ENCODE measurements at regions not wholly inside any gene's neighbourhood (a gene's known extent, or its start where the extent isn't known, plus 50 kb on each side); places are given as distances from the start of the nearest gene placed in this dataset.
A peak's percentile ranks its signal among the peaks of the same experiment; 100 is the strongest.

- TF ChIP-seq RNF2 (IDR thresholded peaks at IDR 0.05; ENCODE audit: borderline replicate concordance, low read depth) = no peak
- no peak for TF ChIP-seq MYC (IDR thresholded peaks at IDR 0.05; ENCODE audit: borderline replicate concordance, low read length)
- no peak for TF ChIP-seq NR3C1 (IDR thresholded peaks at IDR 0.05)
- no peak for TF ChIP-seq MAFK (IDR thresholded peaks at IDR 0.05; ENCODE audit: partially characterized antibody)
- no peak for TF ChIP-seq JUNB (IDR thresholded peaks at IDR 0.05)
- TF ChIP-seq NPAS2 (CRISPR knock-in tag; IDR thresholded peaks at IDR 0.05; ENCODE audit: borderline replicate concordance) = no peak
- TF ChIP-seq EP300 (IDR thresholded peaks at IDR 0.05) = no peak
- no peak for TF ChIP-seq HOXA7 (CRISPR knock-in tag; IDR thresholded peaks at IDR 0.05)
- no peak for TF ChIP-seq NFE2L2 (conservative IDR thresholded peaks at IDR 0.05; ENCODE audit: low read length)
- no peak for TF ChIP-seq CTCF (IDR thresholded peaks at IDR 0.05)
- no peak for TF ChIP-seq HEYL (CRISPR knock-in tag; IDR thresholded peaks at IDR 0.05)
- no peak for TF ChIP-seq ATOH8 (CRISPR knock-in tag; IDR thresholded peaks at IDR 0.05; ENCODE audit: low read depth)
- TF ChIP-seq TFCP2L1 (CRISPR knock-in tag; IDR thresholded peaks at IDR 0.05) = no peak
- no peak for TF ChIP-seq MAZ (IDR thresholded peaks at IDR 0.05; ENCODE audit: borderline replicate concordance, low read depth, low read length)
- no peak for TF ChIP-seq CHD2 (IDR thresholded peaks at IDR 0.05; ENCODE audit: low read length, partially characterized antibody)
- no peak for TF ChIP-seq E2F6 (IDR thresholded peaks at IDR 0.05; ENCODE audit: borderline replicate concordance, low read depth)
- TF ChIP-seq EHF (CRISPR knock-in tag; IDR thresholded peaks at IDR 0.05) = no peak
- no peak for TF ChIP-seq SREBF2 (IDR thresholded peaks at IDR 0.05)
- no peak for FAIRE-seq
- H3K4me1 ChIP-seq = peaks cover 24% of the 10 kb centered on the region
- no peak overlapping the region for H3K27ac ChIP-seq
- DNase-seq (ENCODE audit: low read depth in 1 of 2, low spot score in 1 of 2) = no peak
- WGBS (ENCODE audit: missing lambda C conversion rate) = 96% methylated on average over 3 of the region's 3 CpGs
- ChIA-PET CTCF (no interaction called here), POLR2A (no interaction called here)
- H3K4me3 ChIP-seq = no peak overlapping the region
- no peak for ATAC-seq
- H3K4me2 ChIP-seq = no peak overlapping the region
- H3K9me3 ChIP-seq = no peaks in the 10 kb centered on the region
Measured at GRCh38 chr11:92382311-92382710, 157.7 kb downstream of the FAT3 start.

- Histone ChIP-seq H3K9me3 (no peaks in the 10 kb centered on the region), H3K4me2 (peak overlapping the region; percentile 62), H3K27ac (no peak overlapping the region; a peak in 1 of 6 replicates), H3K4me1 (peaks cover 24% of the 10 kb centered on the region), H3K4me3 (no peak overlapping the region)
- WGBS (ENCODE audit: missing lambda C conversion rate) = 0% methylated on average over 1 of the region's 1 CpG
- FAIRE-seq (no peak), DNase-seq (ENCODE audit: low read depth in 1 of 2, low spot score in 1 of 2) (peak in 1 of 2 experiments; percentile 31), ATAC-seq (peak; percentile 65 to 67; a peak in 4 of 6 replicates)
- TF ChIP-seq NFE2L2 (conservative IDR thresholded peaks at IDR 0.05; ENCODE audit: low read length) = no peak
- peak; percentile 16; the same call in 1 of the 2 replicates for TF ChIP-seq GATA3 (IDR thresholded peaks at IDR 0.05; ENCODE audit: borderline replicate concordance)
- ChIA-PET POLR2A (no interaction called here), CTCF (no interaction called here)
Measured at GRCh38 chr11:92383430-92383829, 158.8 kb downstream of the FAT3 start.

- no peak for DNase-seq (ENCODE audit: low read depth in 1 of 2, low spot score in 1 of 2)
- WGBS (ENCODE audit: missing lambda C conversion rate) = 25% methylated on average over 2 of the region's 2 CpGs
- Histone ChIP-seq H3K27ac (peak overlapping the region in 1 of 2 experiments; percentile 31; a peak in 1 of 6 replicates), H3K9me3 (no peaks in the 10 kb centered on the region), H3K4me3 (no peak overlapping the region), H3K4me2 (peak overlapping the region; percentile 62), H3K4me1 (peaks cover 24% of the 10 kb centered on the region)
- FAIRE-seq = no peak
- CTCF ChIA-PET = interaction anchor here (0.7 to 1.3 kb wide), 2 partner anchors 9 to 14 kb away, joined by 4 to 5 read pairs; no protein-coding TSS in a partner anchor
- peak in 1 of 2 experiments; percentile 45; a peak in 1 of 6 replicates for ATAC-seq
- POLR2A ChIA-PET = no interaction called here
- TF ChIP-seq E2F6 (IDR thresholded peaks at IDR 0.05; ENCODE audit: borderline replicate concordance, low read depth) (no peak), MAZ (IDR thresholded peaks at IDR 0.05; ENCODE audit: borderline replicate concordance, low read depth, low read length) (no peak), ZSCAN20 (CRISPR knock-in tag; IDR thresholded peaks at IDR 0.05) (no peak), SMC3 (IDR thresholded peaks at IDR 0.05) (no peak), MAFK (IDR thresholded peaks at IDR 0.05; ENCODE audit: partially characterized antibody) (no peak), RAD21 (conservative IDR thresholded peaks at IDR 0.05 in 1 of 2, IDR thresholded peaks at IDR 0.05 in 1 of 2) (no peak), HDAC2 (IDR thresholded peaks at IDR 0.05) (no peak), RARB (CRISPR knock-in tag; IDR thresholded peaks at IDR 0.05) (no peak), ESRRA (IDR thresholded peaks at IDR 0.05; ENCODE audit: borderline replicate concordance, low read length) (no peak), POLR2A (IDR thresholded peaks at IDR 0.05; ENCODE audit: low read length) (no peak), CTCF (IDR thresholded peaks at IDR 0.05) (no peak), HEYL (CRISPR knock-in tag; IDR thresholded peaks at IDR 0.05) (no peak), EHF (CRISPR knock-in tag; IDR thresholded peaks at IDR 0.05) (no peak)
Measured at GRCh38 chr11:92384358-92384757, 159.7 kb downstream of the FAT3 start.
